PC-3 (cell line): ENCODE measurements at regions not wholly inside any gene's neighbourhood (a gene's known extent, or its start where the extent isn't known, plus 50 kb on each side); places are given as distances from the start of the nearest gene placed in this dataset.

Experiments used
- ATAC-seq: fragments of 200-7000 bp; cut with Tn5 transposase; 2 replicates; pipeline ENCODE4 v1.9.1; 2020; ENCODE audit warnings: mild to moderate bottlenecking, moderate library complexity
- BruUV-seq: library from RNA; stranded (reverse); fragments of 400-500 nt; replicated peaks from 2 replicates; lab custom pipeline; 2021; lab: Mats Ljungman, UMichigan
- CTCF ChIA-PET: fragments of 300-600 bp; sonication (Branson Sonifier 250); formaldehyde crosslinking; loops from one replicate; lab custom pipeline; 2022; ENCODE audit warnings: antibody characterized with exemption; lab: Charles Lee
- POLR2A ChIA-PET: fragments of 300-600 bp; sonication (Branson Sonifier 250); formaldehyde crosslinking; loops from one replicate; lab custom pipeline; 2022; ENCODE audit warnings: antibody characterized with exemption; ENCODE audit not compliant: unreplicated experiment; lab: Charles Lee
- DNase-seq: peaks from one replicate; pipeline ENCODE4 v3.0.0-alpha.2; 2015
- H2AFZ ChIP-seq: fragments of 300-600 bp; sonication (generic); 2 replicates; pipeline ENCODE4 v1.6.0; 2016; ENCODE audit warnings: antibody characterized with exemption, low read length
- H3F3A ChIP-seq: fragments of 300-600 bp; sonication (generic); one replicate; pipeline ENCODE4 v1.6.0; 2017; ENCODE audit warnings: antibody characterized with exemption, low read length, control low read depth, mild to moderate bottlenecking; ENCODE audit not compliant: unreplicated experiment
- H3K27ac ChIP-seq: fragments of 300-600 bp; sonication (generic); 2 replicates; pipeline ENCODE4 v1.5.1; 2016; ENCODE audit warnings: mild to moderate bottlenecking, low read length
- H3K27me3 ChIP-seq: fragments of 300-600 bp; sonication (generic); 2 replicates; pipeline ENCODE4 v1.6.1; 2016; ENCODE audit warnings: low read length, mixed read lengths
- H3K36me3 ChIP-seq: fragments of 300-600 bp; sonication (generic); 2 replicates; pipeline ENCODE4 v1.6.1; 2016; ENCODE audit warnings: low read depth, mixed run types, low read length, mixed read lengths
- H3K4me1 ChIP-seq: fragments of 300-600 bp; sonication (generic); 2 replicates; pipeline ENCODE4 v1.5.1; 2016; ENCODE audit warnings: low read length; ENCODE audit not compliant: insufficient read depth
- H3K4me2 ChIP-seq: fragments of 300-600 bp; sonication (generic); 2 replicates; pipeline ENCODE4 v1.6.0; 2016; ENCODE audit warnings: low read length
- H3K4me3 ChIP-seq: fragments of 300-600 bp; sonication (generic); 2 replicates; pipeline ENCODE4 v1.5.1; 2016; ENCODE audit warnings: mild to moderate bottlenecking, low read length, mixed read lengths
- H3K79me2 ChIP-seq: fragments of 300-600 bp; sonication (generic); 2 replicates; pipeline ENCODE4 v1.6.1; 2017; ENCODE audit warnings: low read length, mixed read lengths
- H3K9ac ChIP-seq: fragments of 300-600 bp; sonication (generic); 2 replicates; pipeline ENCODE4 v1.6.0; 2016; ENCODE audit warnings: mild to moderate bottlenecking, low read length
- H3K9me2 ChIP-seq: fragments of 300-600 bp; sonication (generic); replicated peaks from 2 replicates; pipeline ENCODE4 v1.6.1; 2016; ENCODE audit warnings: mixed run types, low read length, mixed read lengths
- H3K9me3 ChIP-seq: fragments of 300-600 bp; sonication (generic); 2 replicates; pipeline ENCODE4 v1.6.1; 2016; ENCODE audit warnings: low read length, mixed read lengths
- H4K20me1 ChIP-seq: fragments of 300-600 bp; sonication (generic); 2 replicates; pipeline ENCODE4 v1.6.1; 2016; ENCODE audit warnings: low read length, mixed read lengths
- EZH2 ChIP-seq: fragments of 300-600 bp; sonication (generic); IDR thresholded peaks from one replicate; pipeline ENCODE4 v1.6.1; 2017; ENCODE audit warnings: antibody characterized with exemption, mild to moderate bottlenecking, low read length; ENCODE audit not compliant: unreplicated experiment
- EZH2phosphoT487 ChIP-seq: fragments of 300-600 bp; sonication (generic); IDR thresholded peaks from 2 replicates; pipeline ENCODE4 v1.6.1; 2018; ENCODE audit warnings: mild to moderate bottlenecking, antibody characterized with exemption, low read length, borderline replicate concordance
- intact Hi-C: fragments of 100-400 bp; cut with micrococcal nuclease; formaldehyde crosslinking; loops from 2 replicates; pipeline ENCODE4 v1.9.0; 2023
- TF ChIP-seq, protein P1 (sequence below): fragments of 300-600 bp; sonication (generic); conservative IDR thresholded peaks from 2 replicates; pipeline ENCODE4 v1.5.1; 2017; ENCODE audit warnings: antibody characterized with exemption, low read depth, mild to moderate bottlenecking, low read length

DNA sequence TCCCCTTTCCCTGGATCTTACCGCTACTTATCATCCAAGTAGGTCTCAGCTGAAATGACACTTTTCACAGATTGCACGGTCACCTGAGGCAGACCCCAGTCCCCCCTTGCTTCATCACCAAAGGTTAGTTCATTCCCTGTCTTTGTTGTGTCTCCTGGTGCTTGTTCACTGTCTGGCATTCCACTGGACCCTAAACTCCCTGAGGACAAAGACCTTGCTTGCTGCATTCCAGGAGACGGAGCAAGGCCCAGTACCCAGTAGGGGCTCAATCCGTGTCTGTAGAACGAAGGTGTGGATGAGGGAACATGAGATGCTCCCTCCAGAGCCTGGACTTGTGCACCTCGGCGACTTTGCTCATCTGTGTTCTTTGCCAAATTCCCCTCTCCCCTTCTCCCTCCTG lies 160.0 kb downstream of the RAB11FIP2 start:
- Histone ChIP-seq H3K9me3 (no peaks in the 10 kb centered on the region), H3K9me2 (no peaks in the 10 kb centered on the region), H3K4me3 (no peak overlapping the region), H2AFZ (no peak overlapping the region), H3K4me1 (no peaks in the 10 kb centered on the region), H3K4me2 (no peak overlapping the region), H4K20me1 (no peaks in the 10 kb centered on the region), H3K36me3 (no peaks in the 10 kb centered on the region), H3K79me2 (no peaks in the 10 kb centered on the region), H3K27ac (no peak overlapping the region), H3F3A (no peaks in the 10 kb centered on the region), H3K27me3 (peaks cover 43% of the 10 kb centered on the region), H3K9ac (no peak overlapping the region)
- ATAC-seq (no peak), DNase-seq (no peak)
- intact Hi-C loops, result no loop called here
- CTCF ChIA-PET, result no interaction called here
- POLR2A ChIA-PET, result no interaction called here
- BruUV-seq, result no TSS peak
- TF ChIP-seq, protein P1, sequence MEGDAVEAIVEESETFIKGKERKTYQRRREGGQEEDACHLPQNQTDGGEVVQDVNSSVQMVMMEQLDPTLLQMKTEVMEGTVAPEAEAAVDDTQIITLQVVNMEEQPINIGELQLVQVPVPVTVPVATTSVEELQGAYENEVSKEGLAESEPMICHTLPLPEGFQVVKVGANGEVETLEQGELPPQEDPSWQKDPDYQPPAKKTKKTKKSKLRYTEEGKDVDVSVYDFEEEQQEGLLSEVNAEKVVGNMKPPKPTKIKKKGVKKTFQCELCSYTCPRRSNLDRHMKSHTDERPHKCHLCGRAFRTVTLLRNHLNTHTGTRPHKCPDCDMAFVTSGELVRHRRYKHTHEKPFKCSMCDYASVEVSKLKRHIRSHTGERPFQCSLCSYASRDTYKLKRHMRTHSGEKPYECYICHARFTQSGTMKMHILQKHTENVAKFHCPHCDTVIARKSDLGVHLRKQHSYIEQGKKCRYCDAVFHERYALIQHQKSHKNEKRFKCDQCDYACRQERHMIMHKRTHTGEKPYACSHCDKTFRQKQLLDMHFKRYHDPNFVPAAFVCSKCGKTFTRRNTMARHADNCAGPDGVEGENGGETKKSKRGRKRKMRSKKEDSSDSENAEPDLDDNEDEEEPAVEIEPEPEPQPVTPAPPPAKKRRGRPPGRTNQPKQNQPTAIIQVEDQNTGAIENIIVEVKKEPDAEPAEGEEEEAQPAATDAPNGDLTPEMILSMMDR, result no peak
- TF ChIP-seq EZH2phosphoT487 (no peak), EZH2 (no peak)

DNA sequence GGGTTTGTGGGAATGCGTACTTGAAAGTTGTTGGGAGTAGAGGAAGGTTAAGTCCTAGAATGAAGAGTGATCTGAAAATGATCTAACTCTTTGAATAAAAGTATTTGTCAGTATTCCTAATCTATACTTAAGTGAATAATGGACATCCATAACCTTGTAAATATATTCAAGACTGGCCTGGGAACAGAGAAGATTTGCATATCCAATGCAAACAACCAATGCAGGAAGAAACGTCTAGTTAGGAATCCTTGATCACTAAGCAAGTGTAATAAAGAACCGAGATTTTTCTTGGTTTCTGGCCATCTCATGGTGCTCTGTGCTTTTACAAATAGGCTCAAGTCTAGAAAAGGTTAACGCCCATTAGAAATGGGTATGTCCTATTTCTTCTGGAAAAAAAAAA lies 157.1 kb downstream of the RAB11FIP2 start:
- POLR2A ChIA-PET, result no interaction called here
- CTCF ChIA-PET, result no interaction called here
- H3K79me2 ChIP-seq, result no peaks in the 10 kb centered on the region
- H3K4me3 ChIP-seq, result no peak overlapping the region
- DNase-seq (no peak), ATAC-seq (no peak)
- peaks cover 43% of the 10 kb centered on the region for H3K27me3 ChIP-seq
- intact Hi-C loops, result no loop called here
- no peaks in the 10 kb centered on the region for H3F3A ChIP-seq
- no peaks in the 10 kb centered on the region for H3K9me2 ChIP-seq
- TF ChIP-seq, protein P1, result no peak
- TF ChIP-seq EZH2phosphoT487, result no peak
- no peak for TF ChIP-seq EZH2
- no peak overlapping the region for H3K9ac ChIP-seq
- no peaks in the 10 kb centered on the region for H3K9me3 ChIP-seq
- no peak overlapping the region for H3K4me2 ChIP-seq
- H2AFZ ChIP-seq, result no peak overlapping the region
- H3K36me3 ChIP-seq, result no peaks in the 10 kb centered on the region
- no peaks in the 10 kb centered on the region for H3K4me1 ChIP-seq
- H3K27ac ChIP-seq, result no peak overlapping the region
- no TSS peak for BruUV-seq
- H4K20me1 ChIP-seq, result no peaks in the 10 kb centered on the region

DNA sequence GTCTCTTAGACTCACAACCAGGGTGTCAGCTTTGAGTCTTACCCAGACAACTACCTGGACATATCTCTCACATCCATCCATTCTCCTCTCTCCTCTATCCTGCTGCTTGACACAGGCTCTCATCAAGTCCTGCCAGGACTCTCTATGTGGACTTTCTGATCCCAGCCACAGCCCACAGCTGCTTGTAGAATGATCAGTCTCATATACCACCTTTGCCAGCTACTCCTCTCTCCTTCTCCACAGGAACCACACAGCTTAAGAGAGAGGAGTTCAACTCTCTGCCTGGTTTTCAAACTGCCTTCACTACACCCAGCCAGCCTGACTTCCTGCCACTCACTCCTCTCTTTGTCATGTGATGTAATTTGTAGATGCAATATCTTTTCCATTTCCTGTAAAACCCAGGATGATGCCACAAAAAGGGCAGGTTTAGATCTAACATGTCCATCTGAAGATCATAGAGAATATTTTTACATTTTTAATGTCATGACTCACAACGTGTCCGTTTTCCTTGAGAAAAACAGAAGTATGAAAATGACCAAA lies 154.0 kb downstream of the RAB11FIP2 start:
- Histone ChIP-seq H3K9ac (no peak overlapping the region), H3K9me3 (no peaks in the 10 kb centered on the region), H2AFZ (no peak overlapping the region), H3K4me3 (no peak overlapping the region), H3K79me2 (no peaks in the 10 kb centered on the region), H3K4me2 (no peak overlapping the region), H3K4me1 (no peaks in the 10 kb centered on the region), H3K27ac (no peak overlapping the region), H3K27me3 (peaks cover 19% of the 10 kb centered on the region), H3F3A (no peaks in the 10 kb centered on the region), H3K36me3 (no peaks in the 10 kb centered on the region), H3K9me2 (no peaks in the 10 kb centered on the region), H4K20me1 (no peaks in the 10 kb centered on the region)
- intact Hi-C loops, result no loop called here
- BruUV-seq, result no TSS peak
- DNase-seq, result no peak
- ChIA-PET POLR2A (no interaction called here), CTCF (no interaction called here)
- TF ChIP-seq EZH2phosphoT487 (no peak), EZH2 (no peak)
- TF ChIP-seq, protein P1, result no peak
- ATAC-seq, result no peak
